ENCODE measurements at regions not wholly inside any gene's neighbourhood (a gene's known extent, or its start where the extent isn't known, plus 50 kb on each side); places are given as distances from the start of the nearest gene placed in this dataset.

GRCh38 chr12:27193854-27194544 lies 50.1 kb upstream of the STK38L start:
- H3K4me3 ChIP-seq (replicated peaks in 1 of 3; ENCODE audit: insufficient read depth in 1 of 3, low read depth in 1 of 3, low read length in 3 of 3), result no peak overlapping the region
- intact Hi-C loops (cut with micrococcal nuclease), result no loop called here
- H3K4me1 ChIP-seq (ENCODE audit: control insufficient read depth, extremely low read depth, insufficient read depth, low read length), result peaks cover 2% of the 10 kb centered on the region
- H3K9me3 ChIP-seq (replicated peaks; ENCODE audit: control insufficient read depth, insufficient read depth, low read length), result no peaks in the 10 kb centered on the region
- ChIA-PET POLR2A (no interaction called here), CTCF (interaction anchor here (1.6 kb wide), 1 partner anchor 14 kb away, joined by 4 read pairs; no protein-coding TSS in a partner anchor)
- no peak overlapping the region for H3K27ac ChIP-seq (ENCODE audit: insufficient read depth, low read depth, low read length)
- no peak overlapping the region for H3K4me2 ChIP-seq (ENCODE audit: insufficient read depth, low read length)
- H3K9me1 ChIP-seq (replicated peaks; ENCODE audit: control insufficient read depth, extremely low read depth, insufficient read depth, low read length), result no peaks in the 10 kb centered on the region
- no peaks in the 10 kb centered on the region for H4K20me1 ChIP-seq (replicated peaks; ENCODE audit: control insufficient read depth, extremely low read depth, insufficient read depth, low read length)
- no peaks in the 10 kb centered on the region for H3K79me2 ChIP-seq (ENCODE audit: control insufficient read depth, insufficient read depth, low read length)
- DNase-seq (ENCODE audit: low read depth, low spot score), result peak; percentile 22
- TF ChIP-seq MYC (IDR thresholded peaks at IDR 0.05; ENCODE audit: low read depth, low read length) (no peak), GATA2 (IDR thresholded peaks at IDR 0.05; ENCODE audit: insufficient read depth, insufficient read length, low read depth, low read length) (no peak), FOS (IDR thresholded peaks at IDR 0.05; ENCODE audit: borderline replicate concordance, insufficient read depth, low read length) (no peak), POLR2AphosphoS5 (IDR thresholded peaks at IDR 0.05; ENCODE audit: insufficient read depth, low read depth, low read length) (no peak), EZH2 (IDR thresholded peaks at IDR 0.05; ENCODE audit: borderline replicate concordance, low read depth, low read length, severe bottlenecking) (no peak), MAX (IDR thresholded peaks at IDR 0.05; ENCODE audit: insufficient read depth, insufficient read length) (no peak), JUN (IDR thresholded peaks at IDR 0.05; ENCODE audit: borderline replicate concordance, insufficient read depth, insufficient read length, low read depth) (no peak), POLR2A (IDR thresholded peaks at IDR 0.05; ENCODE audit: low read depth, low read length) (no peak), CTCF (IDR thresholded peaks at IDR 0.05; ENCODE audit: extremely low read depth in 1 of 2, insufficient read depth in 1 of 2, low read depth in 1 of 2, low read length in 2 of 2) (no peak)
- dilution Hi-C loops (cut with MboI; ENCODE audit: extremely low pct_ligation_motif_present, low sequenced_read_pairs), result no loop called here
- H3K36me3 ChIP-seq (ENCODE audit: control insufficient read depth in 2 of 2, extremely low read depth in 1 of 2, insufficient read depth in 2 of 2, low read length in 2 of 2), result no peaks in the 10 kb centered on the region
- BruUV-seq (replicated peaks), result TSS peak; percentile 65
- H3K9ac ChIP-seq (replicated peaks; ENCODE audit: extremely low read depth, insufficient read depth, low read length), result no peak overlapping the region
- H2AFZ ChIP-seq (ENCODE audit: low read depth, low read length), result no peak overlapping the region
- FAIRE-seq, result no peak
- H3K27me3 ChIP-seq (ENCODE audit: control insufficient read depth in 2 of 2, insufficient read depth in 2 of 2, low read length in 2 of 2), result no peaks in the 10 kb centered on the region

All from endothelial cell of umbilical vein (primary cell).